GM18517 (cell line): ENCODE measurements at regions not wholly inside any gene's neighbourhood (a gene's known extent, or its start where the extent isn't known, plus 50 kb on each side); places are given as distances from the start of the nearest gene placed in this dataset.
A peak's percentile ranks its signal among the peaks of the same experiment; 100 is the strongest.

Experiments
- ATAC-seq: cut with Tn5 transposase; IDR thresholded peaks from one replicate; pipeline ENCODE4 v1.9.1; 2021; ENCODE audit warnings: mild to moderate bottlenecking, moderate library complexity; ENCODE audit not compliant: unreplicated experiment

GRCh38 chr3:24741506-24741905 lies 246.9 kb upstream of the THRB start:
- no peak for ATAC-seq

DNA sequence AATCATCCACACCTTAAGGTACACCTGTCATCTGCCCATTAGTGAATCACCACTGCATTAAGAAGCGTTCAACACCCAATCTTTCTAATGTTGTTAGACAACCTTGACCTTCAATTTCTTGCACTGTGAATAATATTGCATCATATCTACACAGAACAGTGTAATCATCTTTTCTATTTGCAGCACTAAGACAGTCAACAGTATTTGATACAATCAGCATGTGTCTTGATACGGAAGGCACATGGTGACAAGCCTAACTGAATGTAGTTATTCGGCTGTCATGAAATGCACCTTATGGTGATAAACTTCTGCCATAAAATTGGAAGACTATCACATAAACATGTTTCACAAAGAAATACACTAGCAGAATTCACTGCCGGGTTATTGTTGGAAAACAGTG lies 253.9 kb upstream of the THRB start:
- ATAC-seq, result no peak

GRCh38 chr3:24751020-24751419 lies 256.4 kb upstream of the THRB start:
- ATAC-seq, result no peak

DNA sequence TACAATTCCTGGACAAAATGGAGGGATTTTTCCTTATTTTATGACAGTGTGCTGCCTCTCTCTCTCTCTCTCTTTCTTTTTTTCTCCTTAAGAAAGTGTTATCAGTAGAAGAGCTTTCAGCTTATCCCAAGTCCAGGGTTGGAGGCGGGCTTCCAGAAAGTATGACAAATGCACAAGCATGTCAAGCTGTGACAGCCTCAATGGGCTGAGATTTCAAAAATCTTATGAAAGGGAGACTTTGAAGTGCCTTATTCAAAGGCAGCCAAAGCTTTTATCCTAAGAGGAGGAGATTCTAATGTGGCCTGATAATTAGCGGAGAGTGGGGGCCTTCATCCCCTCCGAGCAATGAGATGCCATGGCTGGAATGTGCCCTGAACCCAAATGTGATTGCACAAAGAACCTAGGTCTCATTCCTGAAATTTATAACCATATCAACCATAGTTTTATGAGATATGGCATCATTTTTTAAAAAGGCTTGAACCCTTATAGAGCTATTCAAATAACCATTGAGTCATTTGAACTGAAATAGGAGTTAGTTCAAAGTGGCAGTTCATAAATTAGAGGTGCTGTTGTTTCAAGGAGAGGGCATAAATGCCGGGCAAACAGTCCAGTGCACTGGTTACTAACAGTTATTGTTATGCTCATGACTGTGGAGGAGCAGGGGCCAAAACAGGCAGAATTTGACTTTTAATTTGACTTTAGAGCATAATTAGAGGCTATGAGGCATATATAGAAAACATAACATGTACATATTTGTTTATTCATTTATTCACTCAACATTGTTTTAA lies 261.6 kb upstream of the THRB start:
- ATAC-seq, result no peak

- no peak for ATAC-seq
Observed at GRCh38 chr3:24763393-24763792, 268.7 kb upstream of the THRB start.

DNA sequence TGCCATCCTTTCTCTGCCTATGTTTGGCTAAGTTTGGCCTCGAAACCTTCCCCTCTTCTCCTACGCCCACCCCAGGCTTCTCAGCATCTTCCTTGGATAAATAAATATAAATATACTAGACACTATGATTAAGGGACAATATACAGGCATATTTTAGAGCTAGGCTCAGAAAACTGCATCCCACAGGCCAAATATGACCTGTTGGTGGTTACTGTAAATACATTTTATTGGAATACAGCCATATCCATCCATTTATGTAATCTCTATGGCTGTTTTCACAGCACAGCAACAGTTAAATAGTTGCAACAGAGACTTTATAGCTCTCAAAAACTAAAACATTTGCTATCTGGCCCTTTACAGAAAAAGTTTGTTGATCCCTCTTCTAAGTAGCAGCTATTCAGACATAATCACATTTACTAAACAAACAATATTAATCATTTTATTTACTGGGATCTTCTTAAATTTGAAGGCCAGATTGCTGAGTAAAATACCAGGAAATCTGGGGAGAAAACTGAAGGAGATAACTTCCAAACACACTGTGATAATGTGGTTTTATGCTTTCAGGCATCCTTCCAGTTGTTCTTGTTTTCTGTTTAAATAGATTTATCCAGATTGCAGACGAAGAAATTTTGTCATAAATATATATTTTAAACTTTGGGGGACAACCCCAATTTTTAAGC lies 269.7 kb upstream of the THRB start:
- ATAC-seq, result no peak

DNA sequence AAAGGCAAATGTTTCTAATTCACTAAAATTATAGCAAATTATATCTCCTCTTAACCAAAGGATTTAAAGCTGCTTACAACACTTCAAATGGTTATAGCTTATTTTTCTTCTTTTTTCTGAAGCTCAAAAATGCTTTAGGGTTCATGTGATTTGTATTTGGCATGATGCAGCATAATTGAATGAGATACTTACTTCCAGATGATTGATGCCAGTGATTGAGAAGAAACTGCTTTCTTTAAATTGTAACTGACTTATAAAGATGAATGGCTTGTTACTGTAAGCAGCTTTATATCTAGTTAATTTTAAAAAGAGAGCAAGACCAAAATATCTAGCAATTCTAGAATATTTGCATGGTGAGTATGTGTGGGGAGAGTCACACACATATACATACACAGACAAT lies 270.7 kb upstream of the THRB start:
- no peak for ATAC-seq

DNA sequence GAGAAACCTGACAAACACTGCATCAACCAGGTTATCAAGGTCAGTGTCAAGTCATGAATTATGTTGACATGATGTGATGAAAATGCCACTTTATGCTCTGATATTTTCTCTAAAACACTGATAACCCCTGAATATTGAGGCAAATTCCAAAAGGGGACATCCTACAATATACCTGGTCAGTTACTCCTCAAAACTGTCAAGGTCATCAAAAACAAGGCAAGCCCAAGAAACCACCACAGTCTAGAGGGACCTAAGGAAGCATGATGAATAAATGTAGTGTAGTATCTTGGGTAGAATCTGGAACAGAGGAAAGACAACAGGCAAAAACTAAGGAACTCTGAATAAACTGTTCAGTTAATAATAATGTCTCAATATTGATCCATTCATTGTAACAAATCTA lies 275.3 kb upstream of the THRB start:
- ATAC-seq, result no peak

DNA sequence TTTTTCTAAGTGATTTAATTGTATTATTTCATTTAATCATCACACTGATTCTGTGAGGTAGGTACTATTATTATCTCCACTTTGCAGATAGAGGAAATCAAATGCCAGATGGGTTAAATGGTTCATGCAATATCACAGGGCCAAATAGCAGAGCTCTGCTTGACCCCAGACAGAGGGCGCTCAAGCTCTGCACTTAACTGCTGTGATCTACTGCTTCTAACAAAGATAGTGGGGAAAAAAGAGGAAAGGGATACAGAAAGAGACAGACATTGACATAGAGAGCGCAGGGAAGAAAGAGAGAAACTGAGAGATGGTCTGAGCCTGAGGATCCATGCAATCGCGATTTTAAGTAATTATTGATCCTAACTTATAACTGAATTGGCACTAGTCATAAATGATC lies 279.1 kb upstream of the THRB start:
- peak; percentile 69 for ATAC-seq

- no peak for ATAC-seq
Observed at GRCh38 chr3:24780991-24781390, 286.3 kb upstream of the THRB start.

- no peak for ATAC-seq
Observed at GRCh38 chr3:24781454-24781853, 286.8 kb upstream of the THRB start.

DNA sequence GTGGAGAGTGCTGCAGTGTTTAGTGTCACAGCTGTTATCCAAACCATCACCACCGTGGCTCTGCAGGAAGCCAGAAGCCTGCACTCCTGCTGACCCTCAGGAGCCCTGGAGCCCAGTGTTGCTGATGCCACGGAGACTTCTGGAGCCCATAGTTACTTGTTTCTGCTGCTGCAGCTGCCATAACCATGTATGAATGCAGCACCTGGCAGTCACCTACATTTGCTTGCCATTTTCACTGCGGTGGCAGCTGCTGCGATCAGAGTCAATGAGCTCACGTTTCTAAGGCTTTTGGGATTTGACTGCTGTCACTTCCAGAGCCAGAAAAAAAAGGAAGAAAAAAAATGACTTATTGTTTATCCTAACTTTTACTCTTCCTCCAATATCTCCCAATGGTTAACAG lies 299.2 kb upstream of the THRB start:
- ATAC-seq, result no peak

DNA sequence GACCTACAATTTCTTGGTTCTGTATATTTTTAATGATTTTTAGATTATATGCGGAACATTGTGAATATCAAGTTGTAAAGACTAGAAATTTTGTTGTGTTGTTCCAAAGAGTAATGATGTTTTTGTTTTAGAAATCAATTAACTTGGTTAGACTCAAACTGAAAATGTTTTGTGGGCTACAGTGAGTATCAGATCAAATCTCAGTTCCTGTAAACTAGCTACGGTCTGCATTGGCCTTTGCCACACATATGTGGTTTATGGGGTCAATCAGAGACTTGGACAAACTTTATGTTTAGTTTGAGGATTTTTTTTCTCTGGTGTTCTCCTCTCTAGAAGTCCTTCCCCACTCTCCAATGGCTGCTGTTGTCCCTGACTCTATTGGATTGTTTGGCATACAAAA lies 308.0 kb upstream of the THRB start:
- peak; percentile 97 for ATAC-seq

- no peak for ATAC-seq
Observed at GRCh38 chr3:24804095-24804494, 309.4 kb upstream of the THRB start.

DNA sequence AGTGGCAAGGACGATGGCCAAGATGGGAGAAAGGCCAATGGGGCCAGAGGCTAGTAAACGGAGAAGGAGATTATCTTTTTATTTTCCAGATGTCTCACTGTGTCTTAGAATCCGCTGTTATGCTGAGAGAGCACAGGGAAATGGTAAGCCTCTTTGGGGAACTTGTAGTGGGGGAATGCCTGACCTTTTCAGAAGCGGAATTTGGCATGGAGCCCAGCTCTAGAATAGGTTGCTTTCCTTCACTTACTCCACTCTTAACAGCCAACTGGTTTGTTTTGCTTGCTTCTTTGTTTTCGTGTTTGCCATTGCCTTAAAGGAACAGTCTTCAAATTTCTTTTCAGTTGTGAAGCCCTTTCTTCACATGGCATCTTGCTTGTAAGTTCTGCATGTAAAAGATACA lies 316.2 kb upstream of the THRB start:
- no peak for ATAC-seq

- ATAC-seq, result no peak
Observed at GRCh38 chr3:24812116-24812515, 317.5 kb upstream of the THRB start.

- ATAC-seq, result no peak
Observed at GRCh38 chr3:24818055-24818454, 323.4 kb upstream of the THRB start.

DNA sequence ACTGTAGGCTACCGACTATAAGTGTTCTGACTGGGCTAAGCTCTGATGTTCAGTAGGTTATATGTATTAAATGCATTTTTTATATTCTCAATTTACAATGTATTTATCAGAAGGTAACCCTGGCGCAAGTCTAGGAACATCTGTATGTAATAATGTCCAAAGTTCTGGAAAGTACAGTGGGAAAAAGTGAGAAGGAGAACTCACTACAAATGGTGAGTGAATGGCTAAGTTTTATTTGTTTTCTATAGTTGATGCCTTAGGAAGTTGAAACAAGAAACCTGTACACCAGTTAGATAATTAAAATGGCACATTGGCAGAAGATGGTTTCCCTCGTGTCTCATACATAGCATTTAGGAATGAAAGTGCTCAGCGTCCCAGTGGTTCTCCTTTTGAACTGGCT lies 333.4 kb upstream of the THRB start:
- ATAC-seq, result no peak

GRCh38 chr3:24828551-24828950 lies 333.9 kb upstream of the THRB start:
- ATAC-seq, result no peak

GRCh38 chr3:24829011-24829581 lies 334.4 kb upstream of the THRB start:
- ATAC-seq, result peak; percentile 43

GRCh38 chr3:24829629-24830229 lies 335.1 kb upstream of the THRB start:
- ATAC-seq, result peak; percentile 18
